CD4-positive, alpha-beta T cell treated with Interleukin-17A for 1 hour (primary cell): ENCODE measurements at regions not wholly inside any gene's neighbourhood (a gene's known extent, or its start where the extent isn't known, plus 50 kb on each side); places are given as distances from the start of the nearest gene placed in this dataset.
"Not testable (repeated sequence)": the region's sequence is repeated elsewhere in the genome, so short reads cannot be mapped to it uniquely, and the experiment has no call there.

ENCODE experiments used
- DNase-seq: peaks from one replicate; pipeline ENCODE4 v3.0.0-alpha.2; 2020

DNA sequence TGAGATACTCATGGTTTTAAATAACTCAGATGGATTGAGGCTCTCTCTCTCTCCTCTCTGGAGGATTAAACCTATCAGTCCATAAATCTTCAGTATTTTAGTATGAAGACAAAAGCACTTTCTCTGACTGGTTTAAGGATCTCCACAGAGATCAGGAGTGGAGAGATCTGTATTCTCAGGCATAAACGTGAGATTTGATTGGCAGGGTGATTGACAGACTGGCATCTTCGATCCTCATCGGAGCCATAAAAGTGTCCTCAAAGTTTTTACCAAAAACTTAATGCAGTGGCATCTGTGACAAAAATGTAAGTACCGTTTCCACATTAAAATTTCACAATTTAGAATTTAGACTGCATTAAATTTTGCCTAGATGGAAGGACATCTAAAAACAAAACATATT, 870.1 kb downstream of the KCNJ2 start:
- no peak for DNase-seq

DNA sequence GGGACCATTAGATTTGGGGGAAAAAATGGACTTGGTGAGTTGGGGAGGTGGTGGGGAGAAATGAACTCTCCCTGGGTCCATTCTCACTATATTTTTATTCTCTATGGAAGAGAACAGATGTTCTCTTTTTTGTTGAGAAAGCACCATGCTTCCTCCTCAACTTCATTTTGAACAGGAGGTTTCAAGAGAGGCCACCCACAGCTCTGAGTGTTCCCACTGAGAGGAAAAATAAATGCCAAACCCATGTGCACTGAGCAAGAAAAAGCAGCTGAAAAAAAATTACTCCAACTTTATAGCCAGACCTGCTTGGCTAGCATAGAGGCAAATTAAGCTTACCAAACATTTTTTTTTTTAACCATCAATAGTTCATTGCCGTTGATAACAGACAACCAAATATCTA, 883.6 kb downstream of the KCNJ2 start:
- no peak for DNase-seq

DNA sequence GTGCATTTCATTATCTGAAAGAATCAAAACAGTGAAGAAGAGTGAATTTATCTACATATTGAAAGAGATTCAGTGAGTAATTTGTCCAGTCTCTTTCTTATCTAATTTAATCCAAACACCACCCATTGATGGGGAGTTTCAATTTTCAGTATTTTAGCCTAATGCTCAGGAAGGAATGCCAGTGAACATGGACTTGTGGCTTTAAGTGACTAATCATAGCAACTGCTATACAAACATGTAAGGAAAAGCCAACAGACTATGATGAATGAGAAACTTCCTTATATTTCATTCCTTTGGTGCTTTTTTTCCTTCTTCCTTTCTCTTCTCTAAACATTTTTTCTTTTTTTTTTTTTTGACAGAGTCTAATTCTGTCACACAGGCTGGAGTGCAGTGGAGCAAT, 885.8 kb downstream of the KCNJ2 start:
- DNase-seq = no peak

GRCh38 chr17:71057448-71057847, 888.1 kb downstream of the KCNJ2 start:
- no peak for DNase-seq

- no peak for DNase-seq
Measured at GRCh38 chr17:71057938-71058337, 888.6 kb downstream of the KCNJ2 start.

GRCh38 chr17:71063127-71063526, 893.8 kb downstream of the KCNJ2 start:
- DNase-seq = no peak

DNA sequence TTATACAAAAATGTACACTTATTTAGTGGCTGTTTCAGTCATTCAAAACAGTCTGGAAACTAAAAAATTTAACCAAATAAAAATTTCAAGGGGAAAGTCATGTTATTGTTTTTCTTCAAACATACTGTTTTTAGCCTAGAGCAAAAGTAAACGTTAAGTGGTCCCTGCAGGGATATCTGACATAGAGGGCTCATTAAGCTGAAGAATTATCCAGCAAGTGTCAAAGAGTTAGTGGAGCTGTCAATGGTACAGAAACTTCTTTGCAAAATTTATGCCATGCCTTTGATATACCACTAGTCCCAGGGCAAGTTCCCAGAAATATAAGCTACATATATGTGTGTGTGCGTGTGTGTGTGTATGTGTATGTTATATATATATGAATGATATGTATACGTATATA, 894.2 kb downstream of the KCNJ2 start:
- no peak for DNase-seq

DNA sequence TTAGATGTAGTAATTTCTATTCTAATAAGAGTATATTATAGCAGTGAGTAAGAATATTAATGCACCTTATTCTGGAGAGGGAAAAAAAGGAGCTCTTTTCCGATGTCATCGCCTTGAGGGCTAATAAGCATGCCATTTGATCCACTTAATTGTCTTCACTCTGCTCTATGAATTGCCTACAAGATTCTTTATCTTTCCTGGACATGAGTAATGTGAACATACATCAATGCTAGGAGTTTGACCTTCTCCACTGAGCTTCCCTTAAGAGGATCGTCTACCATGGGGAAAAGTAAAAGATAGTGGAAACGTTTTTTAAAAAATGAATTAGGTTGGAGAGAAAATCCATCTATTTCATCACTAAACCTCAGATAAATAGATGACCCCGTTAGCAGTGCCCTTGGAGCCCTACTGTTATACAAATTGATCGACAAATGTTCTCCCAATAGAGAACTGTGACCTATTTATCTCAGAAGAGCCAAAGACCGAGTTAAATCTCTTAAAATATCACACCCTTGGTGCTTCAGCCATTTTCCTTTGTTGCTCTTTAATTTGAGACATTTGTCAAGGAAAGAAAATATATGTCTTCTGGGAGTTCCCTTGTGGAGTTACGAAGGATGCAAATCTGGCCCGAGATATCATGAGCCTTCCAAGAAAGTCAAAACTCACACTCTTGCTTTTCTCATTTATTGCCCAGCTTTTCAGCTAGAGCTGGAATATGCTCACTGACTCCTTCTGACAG, 898.5 kb downstream of the KCNJ2 start:
- DNase-seq = no peak

GRCh38 chr17:71068408-71068750, 899.0 kb downstream of the KCNJ2 start:
- no peak for DNase-seq

GRCh38 chr17:71071041-71071440, 901.7 kb downstream of the KCNJ2 start:
- DNase-seq = no peak

GRCh38 chr17:71071837-71072236, 902.5 kb downstream of the KCNJ2 start:
- DNase-seq = no peak

DNA sequence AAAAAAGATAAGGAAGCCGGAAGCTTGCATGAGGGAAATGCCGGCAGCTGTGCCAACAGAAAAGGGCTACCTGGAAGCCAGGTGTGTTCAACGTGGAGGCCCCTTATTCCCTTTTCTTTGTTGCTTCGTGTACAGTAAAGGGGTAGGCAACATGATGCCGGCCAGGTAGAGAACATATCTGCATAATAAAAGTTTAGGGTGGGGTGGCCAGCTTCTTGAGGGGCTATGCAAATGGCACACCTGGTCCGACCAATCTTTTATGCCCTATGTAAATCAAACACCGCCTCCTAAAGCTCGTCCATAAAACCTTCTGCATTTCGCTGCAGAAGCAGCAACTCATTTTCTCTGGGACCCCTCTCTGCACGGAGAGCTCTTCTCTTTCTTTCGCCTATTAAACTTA, 911.6 kb downstream of the KCNJ2 start:
- DNase-seq = no peak

DNA sequence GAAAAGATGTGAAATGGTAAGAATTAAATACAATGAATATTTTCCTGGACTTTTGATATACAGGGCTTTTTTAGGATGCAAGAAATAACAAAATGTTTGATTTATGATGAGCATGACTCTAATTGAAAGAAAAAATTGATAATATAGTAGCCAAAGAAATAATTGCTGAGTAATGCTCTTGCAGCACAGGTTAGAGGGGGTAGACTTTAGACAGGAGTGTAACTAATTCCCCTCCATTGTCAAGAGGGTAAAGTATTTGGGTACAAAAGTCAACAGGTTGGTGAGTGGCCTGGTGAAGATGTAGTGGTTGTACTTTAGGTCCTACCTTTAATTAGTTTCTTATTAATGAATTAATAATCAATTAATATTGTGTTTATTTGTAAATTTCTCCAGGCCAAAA, 912.3 kb downstream of the KCNJ2 start:
- DNase-seq = no peak

GRCh38 chr17:71084219-71084618, 914.9 kb downstream of the KCNJ2 start:
- no peak for DNase-seq

GRCh38 chr17:71084838-71085237, 915.5 kb downstream of the KCNJ2 start:
- no peak for DNase-seq

DNA sequence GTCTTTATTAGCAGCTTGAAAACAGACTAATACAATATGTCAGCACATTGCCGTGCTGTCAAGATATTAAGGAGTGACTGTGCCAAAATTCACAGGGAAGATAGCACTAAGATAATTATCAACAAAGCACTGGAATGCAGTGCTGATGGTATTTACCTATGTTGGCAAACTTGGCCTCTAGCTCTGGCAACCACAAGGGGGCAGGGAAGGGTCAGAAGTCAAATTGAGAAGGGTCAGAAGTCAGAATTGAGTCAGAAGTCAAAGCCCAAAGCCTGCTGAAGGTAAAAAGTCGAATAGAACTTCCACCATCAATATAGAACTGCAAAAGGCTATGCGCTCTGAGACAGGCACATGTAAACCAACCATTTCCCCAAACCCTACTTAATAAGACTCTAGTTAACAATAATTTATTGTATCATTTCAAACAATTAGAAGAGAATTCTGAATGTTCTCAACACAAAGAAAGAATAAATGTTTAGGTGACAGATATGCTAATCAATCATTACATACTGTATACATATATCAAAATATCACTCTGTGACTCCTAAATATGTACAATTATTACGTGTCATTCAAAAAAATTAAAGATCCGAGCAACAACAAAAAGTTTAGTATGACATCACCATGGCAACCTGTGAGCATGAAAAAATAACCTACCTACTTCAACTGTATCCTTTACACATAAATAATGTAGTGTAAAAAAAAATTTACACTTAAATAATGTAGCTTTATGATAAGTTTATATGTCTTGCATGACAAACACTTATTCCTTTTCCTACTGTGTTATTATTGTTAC, 916.1 kb downstream of the KCNJ2 start:
- DNase-seq = no peak

DNA sequence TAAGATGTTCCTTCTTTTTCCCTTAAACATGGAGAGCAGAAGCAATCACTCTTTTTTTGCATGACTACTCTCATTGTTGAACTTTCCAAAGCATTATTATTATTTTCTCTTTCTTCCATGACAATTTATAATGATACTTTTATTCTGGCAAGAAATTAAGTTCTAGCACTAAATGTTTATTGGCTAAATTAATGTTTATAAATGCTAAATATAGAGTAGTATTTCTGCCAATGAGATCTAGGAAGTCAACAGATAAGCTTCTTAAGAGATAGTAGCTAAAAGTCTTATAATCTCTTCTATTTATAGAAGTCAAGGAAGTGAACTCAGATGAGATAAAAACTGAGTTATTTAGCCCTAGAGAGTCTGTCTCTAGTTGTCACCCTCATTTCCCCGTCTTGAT, 920.1 kb downstream of the KCNJ2 start:
- no peak for DNase-seq

DNA sequence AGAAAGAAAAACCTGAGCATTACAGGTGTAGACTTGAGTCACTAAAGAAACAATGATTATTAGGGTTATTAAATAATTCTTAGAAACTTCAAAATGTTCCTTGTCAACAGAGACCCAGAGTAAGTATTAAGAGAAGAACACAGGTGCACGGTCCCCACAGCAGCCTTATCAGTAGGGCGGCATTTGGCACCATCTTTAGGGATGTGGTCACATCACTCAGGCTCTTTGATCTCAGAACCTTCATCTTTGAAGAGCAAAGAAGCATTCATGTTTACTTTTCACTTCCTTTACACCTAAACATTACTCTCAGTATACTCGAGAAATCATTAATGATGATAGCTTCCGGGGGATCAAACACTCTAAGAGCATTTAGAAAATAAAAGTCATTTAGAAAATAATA, 928.7 kb downstream of the KCNJ2 start:
- DNase-seq = no peak

- no peak for DNase-seq
Measured at GRCh38 chr17:71099003-71099714, 929.8 kb downstream of the KCNJ2 start.

DNA sequence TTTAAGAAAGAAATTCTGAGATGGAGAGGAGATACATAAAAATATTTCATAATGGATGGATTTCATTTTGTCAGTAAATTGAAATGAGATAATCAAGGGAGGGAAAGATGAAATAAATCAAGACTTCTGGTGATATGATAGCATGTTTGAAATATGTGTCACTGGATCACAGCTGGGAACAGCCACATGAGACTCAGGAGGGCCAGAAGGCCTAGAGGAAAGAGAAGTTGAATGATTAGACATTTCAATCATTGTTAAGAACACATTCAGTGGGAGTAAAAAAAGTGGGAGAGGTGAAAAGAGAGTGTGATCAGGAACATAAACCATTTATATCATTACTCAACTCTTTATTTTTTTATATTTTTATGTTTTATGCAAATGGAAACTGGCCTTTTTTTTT, 933.4 kb downstream of the KCNJ2 start:
- DNase-seq = no peak

- DNase-seq = no peak
Measured at GRCh38 chr17:71104225-71104624, 934.9 kb downstream of the KCNJ2 start.

- not testable (repeated sequence) for DNase-seq
Measured at GRCh38 chr17:71106056-71106455, 936.7 kb downstream of the KCNJ2 start.

GRCh38 chr17:71107136-71107535, 937.8 kb downstream of the KCNJ2 start:
- no peak for DNase-seq

DNA sequence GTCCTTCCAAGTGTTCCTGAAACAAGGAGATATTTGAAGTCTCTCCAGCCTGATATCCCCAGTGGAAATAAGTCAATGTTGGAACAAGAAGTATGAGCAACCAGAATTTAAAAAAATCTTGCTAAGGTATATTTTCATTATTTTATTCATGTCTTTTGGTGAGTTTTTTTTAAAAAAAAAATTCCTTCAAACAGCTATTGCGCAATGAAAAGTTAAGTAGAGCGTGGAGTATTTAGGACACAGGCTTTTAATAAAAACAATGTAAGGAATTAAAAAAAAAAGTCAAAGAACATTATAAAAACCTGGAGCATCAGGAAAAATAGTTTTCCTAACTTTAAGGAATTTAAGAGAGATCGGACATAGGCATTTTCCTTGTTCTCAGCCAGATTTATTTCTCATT, 940.4 kb downstream of the KCNJ2 start:
- no peak for DNase-seq
